ENCODE measurements at regions not wholly inside any gene's neighbourhood (a gene's known extent, or its start where the extent isn't known, plus 50 kb on each side); places are given as distances from the start of the nearest gene placed in this dataset.

GRCh38 chr3:124210899-124211298 lies 219.0 kb upstream of the ROPN1 start:
- TF ChIP-seq YY1 (IDR thresholded peaks at IDR 0.05; ENCODE audit: insufficient read depth, insufficient read length) (no peak), ZNF274 (IDR thresholded peaks at IDR 0.05; ENCODE audit: low read depth, low read length) (no peak)
